Stimulated activated CD8-positive, alpha-beta memory T cell treated with anti-CD3 and anti-CD28 coated beads, Interleukin-15, amount 100 ng/mL, for 48 hours (primary cell): ENCODE measurements at regions not wholly inside any gene's neighbourhood (a gene's known extent, or its start where the extent isn't known, plus 50 kb on each side); places are given as distances from the start of the nearest gene placed in this dataset.
"Not testable (repeated sequence)": the region's sequence is repeated elsewhere in the genome, so short reads cannot be mapped to it uniquely, and the experiment has no call there.

Source experiments
- DNase-seq, 2 donors: peaks; one replicate each; pipeline ENCODE4 v3.0.0-alpha.2; 2020; ENCODE audit warnings: low read depth in 2 of 2

DNA sequence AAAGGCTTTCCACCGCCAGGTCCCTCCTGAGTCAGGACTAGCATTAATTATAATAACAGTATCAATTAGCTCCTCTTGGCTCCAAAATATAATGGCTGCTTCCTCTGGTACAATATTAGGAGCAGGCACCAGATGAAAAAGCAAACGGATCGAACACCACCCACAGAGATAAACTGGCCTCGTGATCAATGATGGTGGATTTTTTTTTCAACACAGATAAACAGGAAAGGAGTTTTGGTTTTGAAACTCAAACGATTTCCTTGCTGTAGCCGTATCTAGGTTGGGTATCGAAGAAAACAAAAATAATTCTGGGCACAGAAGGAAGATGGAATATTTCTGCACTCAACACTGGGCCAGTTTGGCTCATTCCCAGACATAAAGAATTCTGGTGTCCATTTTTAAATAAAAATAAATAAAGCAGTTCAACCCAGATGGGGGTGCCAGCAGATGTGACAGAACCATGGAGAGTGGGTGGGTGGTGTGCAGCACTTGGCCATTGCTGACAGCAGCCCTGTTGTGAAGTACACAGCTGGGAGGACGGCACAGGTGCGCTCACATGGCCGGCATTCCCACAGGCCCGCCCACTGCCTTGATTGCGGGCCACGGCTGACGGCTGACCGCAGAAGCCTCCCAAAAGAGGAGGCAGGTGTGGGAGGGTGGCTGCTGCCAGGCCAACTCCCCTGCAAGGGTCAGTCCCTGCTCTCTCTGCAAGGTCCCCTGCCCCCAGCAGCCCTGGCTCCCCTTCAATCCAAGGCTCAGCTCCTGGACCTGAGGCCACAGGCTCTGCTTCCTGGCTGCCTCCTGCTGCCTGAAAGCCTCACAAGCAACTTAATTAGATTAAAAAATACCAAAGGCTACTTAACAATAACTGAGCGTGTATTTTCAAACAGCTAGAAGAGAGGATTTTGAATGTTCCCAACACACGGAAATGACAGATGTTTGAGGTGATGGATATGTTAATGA is 351.9 kb upstream of the ID2 start:
- no peak for DNase-seq

DNA sequence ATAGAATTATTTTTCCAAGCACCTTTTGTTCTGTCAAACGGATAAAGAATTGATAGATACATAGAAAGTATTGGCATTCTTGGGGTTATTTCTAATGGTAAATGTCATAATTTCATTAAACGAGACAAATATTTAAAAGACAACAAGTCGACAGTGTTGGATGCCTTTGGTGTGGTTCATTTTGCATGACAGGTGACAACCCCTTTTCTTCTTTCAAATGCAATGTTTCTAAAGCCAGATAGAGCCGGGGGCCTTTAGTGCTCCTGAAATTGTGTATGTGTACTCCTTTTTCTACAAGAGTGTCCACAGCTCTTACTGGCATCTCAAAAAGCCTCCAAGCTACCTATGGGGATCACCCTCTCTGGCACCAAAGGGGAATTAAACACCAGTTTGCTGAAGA is 350.8 kb upstream of the ID2 start:
- no peak for DNase-seq

DNA sequence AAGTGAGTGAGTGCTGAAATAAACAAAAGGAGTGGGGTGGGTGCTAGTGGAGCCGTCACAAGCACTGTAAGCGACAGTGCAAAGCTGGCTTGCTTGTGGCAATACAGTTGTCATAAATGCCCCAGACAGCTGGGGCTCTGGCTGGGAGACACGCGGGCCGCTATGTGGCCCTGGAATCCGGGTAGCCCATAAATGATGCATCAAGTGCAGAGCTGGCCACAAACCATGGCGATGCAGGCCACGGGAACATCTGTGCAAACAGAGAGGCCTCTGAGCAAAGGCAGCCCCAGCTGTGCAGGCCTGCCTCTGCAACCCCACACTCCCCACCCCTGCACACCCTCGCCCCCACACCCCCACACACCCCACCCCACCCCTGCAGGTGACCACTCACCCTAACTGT is 349.2 kb upstream of the ID2 start:
- DNase-seq: no peak

DNA sequence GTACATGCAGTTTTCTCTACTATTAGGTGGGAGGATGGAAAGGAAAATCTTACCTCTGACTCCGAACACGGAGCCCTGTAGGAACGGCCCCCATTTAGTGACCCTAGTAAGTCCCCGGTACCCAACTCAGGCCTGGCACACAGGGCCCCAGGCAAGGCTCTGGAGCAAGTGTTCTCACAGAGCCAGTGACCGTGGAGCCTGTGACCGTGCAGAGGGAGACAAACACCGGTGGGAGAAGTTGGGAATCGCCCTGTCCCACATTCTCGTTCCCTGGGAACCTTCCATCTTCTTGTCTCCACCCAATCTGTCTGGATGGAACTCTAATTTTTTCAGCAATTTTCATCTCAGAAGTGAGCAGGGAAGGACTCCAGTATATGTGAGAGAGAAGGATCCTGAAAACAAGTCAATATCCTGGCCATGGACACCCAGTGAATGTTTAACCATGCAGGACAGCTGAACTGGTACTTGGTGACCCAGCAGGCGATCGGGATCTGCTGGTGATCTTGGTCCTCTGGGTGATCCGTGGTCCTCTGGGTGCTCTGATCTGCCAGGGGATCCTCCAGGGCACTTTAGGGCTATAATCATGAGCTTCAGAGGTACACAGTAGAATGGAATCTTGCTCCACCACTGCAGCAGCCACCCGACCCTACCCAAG is 348.6 kb upstream of the ID2 start:
- DNase-seq: no peak

DNA sequence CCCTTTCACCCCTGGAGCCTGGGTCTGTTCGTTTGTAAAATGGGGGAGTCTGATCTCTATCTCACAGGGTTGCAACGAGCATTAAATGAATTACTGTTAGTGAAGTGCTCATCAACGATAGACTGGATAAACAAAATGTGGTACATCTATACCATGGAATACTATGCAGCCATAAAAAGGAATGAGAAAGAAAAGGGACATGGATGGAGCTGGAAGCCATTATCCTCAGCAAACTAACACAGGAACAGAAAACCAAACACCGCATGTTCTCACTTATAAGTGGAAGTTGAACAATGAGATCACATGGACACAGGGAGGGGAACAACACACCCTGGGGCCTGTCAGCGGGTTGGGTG is 348.0 kb upstream of the ID2 start:
- not testable (repeated sequence) for DNase-seq

DNA sequence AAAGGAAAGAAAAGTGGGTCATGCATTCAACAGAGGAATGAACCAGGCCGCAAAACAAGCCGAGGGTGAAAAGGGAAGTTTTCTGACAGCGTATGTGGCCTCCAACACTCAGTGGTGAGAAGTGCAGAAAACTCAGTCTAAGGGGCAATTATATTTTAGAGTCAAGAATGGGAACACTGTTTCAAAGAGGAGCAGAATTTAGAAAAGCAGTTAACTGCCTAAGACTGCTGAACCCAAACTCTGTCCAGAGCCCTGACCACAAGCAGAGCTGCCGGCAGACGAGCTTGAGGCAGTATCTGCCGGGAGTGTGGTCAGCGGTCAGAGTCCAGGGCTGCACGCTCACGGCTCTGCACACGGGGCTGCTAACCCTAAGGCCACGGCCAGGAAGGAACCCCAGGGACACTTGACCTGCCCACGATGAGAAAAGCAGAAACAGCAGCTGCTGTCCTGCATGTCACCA is 347.0 kb upstream of the ID2 start:
- DNase-seq: no peak

DNA sequence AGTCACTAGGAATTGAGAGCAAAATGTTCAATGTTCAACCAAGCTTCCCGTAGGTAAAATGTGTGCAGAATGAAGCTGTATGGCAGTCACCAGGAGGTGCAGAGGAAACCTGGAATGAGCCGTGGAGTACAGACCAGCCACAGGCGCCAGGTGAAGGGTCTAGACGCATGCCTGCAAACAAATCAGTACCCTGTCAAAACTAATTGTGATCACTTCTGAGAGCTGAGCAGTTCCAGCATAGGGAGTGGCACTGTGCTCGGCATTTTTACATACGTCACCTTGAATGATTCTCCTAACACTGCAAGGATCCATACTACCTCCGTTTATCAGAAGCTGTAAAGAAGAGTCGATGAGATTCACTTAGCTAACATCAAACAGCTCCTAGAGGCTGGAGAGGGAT is 346.1 kb upstream of the ID2 start:
- no peak for DNase-seq

DNA sequence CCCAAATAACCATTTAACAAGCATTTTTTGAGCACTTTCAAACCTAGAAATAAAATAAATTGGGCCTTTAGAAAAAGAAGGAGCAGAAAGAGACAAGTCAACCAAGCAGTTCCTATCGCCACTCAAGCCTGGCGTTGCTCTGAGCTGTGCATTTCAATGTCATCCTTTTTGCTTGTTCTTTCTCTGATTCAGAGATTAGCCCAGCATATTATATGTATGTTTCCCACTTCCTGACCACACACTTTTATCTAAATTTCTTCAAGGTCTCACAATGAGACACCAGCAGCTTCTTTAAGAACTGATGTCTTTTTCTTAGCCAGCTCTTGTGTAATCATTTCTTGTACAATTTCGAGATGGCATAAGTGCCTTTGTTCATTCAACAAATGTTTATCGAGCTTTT is 344.5 kb upstream of the ID2 start:
- DNase-seq: no peak

DNA sequence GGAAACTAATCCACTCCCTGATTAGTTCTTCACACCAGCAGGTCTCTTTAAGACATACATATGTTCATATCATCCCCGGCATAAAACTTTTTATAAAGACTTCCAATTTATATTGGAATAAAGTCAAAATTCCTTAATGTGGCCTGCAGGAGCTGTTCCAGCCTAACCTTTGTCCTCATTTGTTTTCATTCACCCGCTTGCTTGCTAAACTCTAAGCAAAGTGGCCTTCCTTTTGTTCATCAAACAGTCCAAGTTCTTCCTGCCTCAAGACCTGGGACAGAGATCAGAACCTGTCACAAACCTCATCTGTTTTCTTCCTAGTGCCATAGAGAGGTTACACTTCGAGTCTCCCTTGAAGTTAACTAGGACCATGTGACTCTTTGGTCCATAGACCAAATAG is 339.4 kb upstream of the ID2 start:
- no peak for DNase-seq

DNA sequence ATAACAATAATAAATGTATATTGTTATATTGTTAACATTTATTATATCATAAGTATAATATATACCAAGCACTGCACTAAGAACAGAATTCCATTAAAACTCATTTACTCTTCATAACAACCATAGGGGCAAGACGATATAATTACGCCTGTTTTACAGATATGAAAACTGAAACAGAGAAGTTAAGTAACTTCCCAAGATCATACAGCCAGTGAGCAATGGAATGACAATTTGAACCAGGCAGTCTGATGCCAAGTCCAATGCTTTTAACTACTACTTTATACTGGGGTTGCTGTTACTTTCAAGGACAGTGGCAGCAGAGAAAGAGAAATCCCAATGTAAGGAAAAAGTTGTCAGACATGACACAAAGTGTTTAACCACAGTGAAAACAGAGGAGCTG is 338.8 kb upstream of the ID2 start:
- no peak for DNase-seq

DNA sequence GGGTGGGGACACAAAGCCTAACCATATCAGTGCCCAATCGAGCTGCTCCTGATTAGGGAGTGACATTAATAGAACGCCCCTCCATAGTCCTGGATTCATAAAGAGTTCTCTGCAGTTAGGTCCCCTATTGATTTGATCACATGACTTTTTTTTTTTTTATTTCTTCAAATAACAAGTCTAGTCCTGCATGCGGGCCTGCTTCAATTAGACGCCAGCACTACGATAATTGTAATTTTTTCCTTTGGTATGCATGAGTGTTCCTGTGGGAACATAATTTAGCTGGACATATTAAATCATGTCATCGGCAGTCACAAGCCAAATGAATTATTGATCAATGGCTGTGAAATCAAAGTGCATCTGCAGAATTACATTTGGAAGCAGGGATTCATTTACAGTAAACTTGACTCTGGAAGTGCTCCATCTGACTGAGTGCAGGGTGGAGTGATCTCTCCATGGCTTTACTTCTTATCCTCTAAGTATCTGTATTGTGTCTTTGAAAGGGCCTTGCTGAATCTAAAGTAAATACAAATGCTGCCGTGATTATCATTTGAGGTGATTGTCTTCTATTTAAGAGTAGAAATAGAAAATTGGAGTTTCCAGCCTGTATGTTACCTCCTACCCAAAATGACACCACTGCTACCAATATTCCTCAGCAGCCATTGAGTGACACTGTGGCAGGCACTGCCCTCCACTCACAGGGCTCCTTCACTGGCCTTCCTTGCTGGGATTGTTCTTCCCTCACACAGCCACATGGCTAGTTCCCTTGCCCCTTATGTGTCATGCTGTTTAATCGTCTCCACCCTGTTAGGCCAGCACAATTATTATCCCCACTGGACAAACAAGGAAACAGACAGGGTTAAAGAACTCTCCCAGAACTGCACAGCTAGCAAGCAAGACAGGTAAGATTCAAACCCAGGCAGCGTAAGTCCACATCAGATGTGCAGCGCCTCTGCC is 337.4 kb upstream of the ID2 start:
- no peak for DNase-seq

DNA sequence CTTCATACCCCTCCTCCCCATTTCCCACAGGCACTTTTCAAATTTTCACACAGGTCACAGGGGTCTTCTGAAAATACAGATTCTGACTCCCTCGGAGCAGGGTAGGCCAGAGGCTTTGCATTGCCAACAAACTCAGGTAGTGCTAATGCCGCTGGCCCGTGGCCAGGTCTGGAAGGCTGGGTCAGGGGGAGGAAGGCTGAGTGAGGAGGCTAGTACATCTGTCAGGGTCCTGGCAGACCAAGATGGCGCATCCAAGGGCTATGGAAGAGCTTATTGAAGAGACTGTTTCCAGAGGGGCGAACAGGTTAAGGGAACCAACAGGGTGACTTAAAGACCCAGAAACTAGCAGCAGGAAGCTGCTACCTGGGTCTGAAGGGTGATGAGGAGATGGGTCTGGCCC is 336.7 kb upstream of the ID2 start:
- DNase-seq: no peak

DNA sequence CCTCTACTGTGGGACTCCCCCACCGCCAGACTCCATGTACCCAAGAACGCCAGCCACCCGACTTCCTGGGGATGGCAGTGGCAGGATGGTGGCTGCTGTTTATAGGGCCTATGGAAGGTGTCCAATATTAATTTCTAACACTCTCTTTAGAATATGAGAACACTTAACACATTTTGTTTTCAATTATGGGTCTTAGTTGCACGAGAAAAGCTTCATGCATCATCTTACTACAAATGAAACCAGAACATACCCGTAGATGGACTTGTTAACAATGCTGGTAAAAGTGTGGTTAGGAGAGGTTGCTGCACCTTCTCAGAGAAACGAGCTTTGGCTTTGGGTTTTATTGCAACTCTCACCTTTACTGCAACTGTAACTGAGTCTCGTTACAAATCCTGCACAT is 335.6 kb upstream of the ID2 start:
- no peak for DNase-seq

DNA sequence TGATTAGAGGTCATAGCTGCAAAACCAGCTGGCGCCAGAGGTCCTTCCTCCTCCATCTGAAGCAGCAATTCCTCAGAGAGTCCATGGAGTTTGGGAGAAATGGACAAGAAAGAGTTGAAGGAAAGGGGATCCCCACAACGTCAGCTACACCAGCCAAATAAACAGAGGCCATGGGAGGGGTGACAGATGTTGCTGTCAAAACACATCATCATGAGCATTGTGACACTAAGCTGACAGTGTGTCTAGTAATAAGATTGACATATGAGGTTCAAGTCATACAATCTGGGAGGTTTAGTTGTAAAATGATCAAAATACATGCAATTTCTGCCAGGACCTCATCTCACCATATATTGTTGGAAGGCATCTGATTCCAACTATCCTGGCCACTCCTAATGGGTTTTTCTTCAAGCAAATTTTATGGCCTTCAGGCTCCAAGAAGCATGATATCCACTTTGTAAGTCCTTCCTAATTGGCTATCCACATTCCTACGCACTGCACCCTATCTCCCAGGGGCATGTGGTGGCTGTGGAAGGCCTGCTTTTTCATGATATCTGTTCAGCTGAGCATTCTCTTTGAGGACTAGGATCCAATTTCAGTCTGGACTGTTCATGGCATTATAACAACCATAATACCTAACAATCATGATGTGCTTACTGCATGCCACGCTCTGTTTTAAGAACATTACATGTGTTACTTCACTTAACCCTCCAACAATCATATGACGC is 335.0 kb upstream of the ID2 start:
- DNase-seq: no peak

DNA sequence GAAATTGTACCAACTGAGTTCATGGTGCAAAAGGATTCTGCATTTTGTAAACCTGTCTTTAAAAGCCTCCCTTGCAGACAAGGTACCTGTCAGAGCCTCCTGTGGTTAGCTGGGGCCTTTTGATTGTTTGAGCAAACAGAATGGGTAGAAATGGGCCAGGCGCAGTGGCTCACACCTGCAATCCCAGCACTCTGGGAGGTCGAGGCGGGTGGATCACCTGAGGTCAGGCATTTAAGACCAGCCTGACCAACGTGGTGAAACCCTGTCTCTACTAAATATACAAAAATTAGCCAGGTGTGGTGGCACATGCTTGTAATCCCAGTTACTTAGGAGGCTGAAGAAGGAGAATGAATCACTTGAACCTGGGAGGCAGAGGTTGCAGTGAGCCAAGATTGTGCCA is 332.9 kb upstream of the ID2 start:
- DNase-seq: not testable (repeated sequence)

DNA sequence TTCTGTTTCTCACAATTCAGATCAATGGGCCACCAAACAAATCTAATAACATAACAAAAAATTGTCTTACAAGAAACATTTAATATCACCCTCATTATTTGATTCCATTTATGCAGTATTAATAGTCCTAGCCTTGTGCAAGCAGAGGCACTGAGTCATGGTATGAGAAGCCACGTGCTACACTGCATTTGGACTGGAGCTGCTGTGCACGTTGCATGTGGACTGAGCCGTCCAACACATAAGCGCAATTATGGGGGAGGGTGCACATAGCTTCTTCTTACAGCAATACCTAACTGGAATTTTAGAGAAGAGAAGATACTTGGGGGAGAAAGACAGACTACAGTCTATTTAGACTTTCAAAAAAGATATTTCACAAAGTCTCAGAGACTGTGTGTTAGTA is 329.6 kb upstream of the ID2 start:
- no peak for DNase-seq

DNA sequence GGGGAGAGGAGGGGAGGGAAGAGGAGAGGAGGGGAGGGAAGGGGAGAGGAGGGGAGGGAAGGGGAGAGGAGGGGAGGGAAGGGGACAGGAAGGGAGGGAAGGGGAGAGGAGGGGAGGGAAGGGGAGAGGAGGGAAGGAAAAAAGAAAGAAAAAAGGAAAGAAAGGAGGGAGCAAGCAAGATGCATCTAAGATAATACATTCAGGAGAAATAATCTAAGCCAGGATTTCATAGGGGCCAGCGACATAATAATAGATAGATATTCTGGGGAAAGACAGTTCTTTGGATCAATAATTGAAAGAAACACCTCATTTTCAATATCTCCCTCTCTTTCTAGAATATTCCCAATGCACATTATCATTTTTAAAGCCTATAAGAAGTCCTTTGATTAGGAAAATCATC is 328.9 kb upstream of the ID2 start:
- no peak for DNase-seq

DNA sequence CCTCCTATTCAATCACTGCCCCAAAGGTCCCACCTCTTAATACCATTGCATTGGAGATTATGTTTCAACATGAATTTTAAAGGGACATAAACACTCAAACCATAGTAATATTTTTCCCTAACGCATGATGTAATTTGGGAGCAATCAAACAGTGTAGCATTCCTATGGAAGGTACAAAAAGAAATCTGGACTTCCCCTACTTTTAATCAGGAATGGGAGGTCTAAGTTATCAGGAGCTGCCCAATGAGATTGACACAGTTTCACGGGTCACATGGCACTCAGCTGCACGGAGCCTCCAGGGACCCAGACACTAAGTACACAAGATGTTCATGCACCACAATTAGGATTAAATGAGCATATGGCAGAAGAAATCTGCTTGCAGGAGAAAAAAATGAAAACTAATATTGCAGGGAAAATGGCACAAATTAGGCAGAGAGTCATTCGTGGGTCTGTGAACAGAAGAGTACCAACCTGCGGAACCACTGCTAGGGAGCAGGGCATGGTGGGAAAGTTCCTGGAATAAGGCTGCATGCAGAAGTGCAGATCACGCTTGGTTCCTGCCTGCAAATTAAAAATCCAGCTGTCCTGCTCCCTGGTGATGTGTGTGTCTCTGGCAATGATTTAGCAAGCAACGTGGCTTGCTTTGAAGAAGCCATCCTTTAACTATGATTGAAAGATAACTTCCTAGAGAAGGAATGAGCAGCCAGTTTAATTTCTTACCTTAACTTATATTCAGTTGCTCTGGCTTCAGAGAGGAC is 326.6 kb upstream of the ID2 start:
- no peak for DNase-seq

DNA sequence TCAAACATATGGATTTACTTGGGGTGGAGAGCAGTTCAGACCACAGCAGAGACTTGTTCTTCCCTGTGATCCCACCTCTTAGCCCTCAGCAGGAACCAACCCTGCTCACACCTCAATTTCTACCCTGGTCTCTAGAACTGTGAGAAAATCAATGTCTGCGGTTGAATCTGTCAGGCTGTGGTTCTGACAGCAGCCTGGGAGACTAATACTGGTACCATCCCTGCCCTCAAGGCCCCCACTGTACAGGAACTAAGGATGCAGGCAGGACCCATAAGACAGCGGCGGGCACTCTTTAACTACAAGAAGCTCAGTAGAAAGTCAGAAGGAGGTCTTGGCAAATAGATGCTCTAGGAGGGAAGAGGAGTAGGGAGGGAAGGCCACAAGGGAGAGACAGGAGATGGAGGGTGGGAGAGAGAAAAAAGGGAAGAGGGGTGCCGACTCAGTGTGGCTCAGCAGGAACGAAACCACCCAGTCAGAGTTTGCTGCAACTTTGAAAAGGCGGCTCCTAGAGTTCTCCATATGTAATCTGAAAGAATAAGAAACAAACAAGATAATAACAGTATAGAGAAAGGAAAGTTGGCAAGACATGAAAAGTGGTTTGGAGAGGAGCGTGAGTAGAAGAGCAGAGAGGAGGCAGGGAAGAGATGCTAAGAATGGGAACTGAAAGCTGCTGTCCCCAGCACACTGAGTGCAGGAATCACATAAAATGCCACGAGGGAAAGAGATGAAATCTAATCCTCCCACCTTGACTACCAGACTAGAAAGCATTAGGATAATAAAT is 323.9 kb upstream of the ID2 start:
- DNase-seq: no peak

DNA sequence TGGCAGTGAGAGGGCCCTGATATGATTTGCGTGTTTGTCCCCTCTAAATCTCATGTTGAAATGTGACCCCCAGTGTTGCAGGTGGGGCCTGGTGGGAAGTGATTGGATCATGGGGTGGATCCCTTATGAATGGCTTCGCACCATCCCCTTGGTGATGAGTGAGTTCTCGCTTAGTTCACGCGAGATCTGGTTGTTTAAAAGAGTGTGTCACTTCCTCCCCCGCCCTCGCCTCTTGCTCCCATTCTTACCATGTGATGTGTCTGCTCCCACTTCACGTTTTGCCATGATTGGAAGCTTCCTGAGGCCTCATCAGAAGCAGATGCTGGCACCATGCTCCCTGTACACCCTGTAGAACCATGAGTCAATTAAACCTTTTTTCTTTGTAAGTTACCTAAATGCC is 319.9 kb upstream of the ID2 start:
- no peak for DNase-seq
